Activated CD4-positive, alpha-beta T cell treated with anti-CD3 and anti-CD28 coated beads, Interleukin-2, amount 10 ng/mL, durations not matched to agents 24 days and 14 days (primary cell): ENCODE measurements at regions not wholly inside any gene's neighbourhood (a gene's known extent, or its start where the extent isn't known, plus 50 kb on each side); places are given as distances from the start of the nearest gene placed in this dataset.
"Not testable (repeated sequence)": the region's sequence is repeated elsewhere in the genome, so short reads cannot be mapped to it uniquely, and the experiment has no call there.

ENCODE experiments used
- DNase-seq: peaks from one replicate; pipeline ENCODE4 v3.0.0; 2022
- H3K27ac Mint-ChIP-seq: one replicate; pipeline ENCODE4 v1.8.0; 2022; ENCODE audit warnings: mild to moderate bottlenecking, mixed read lengths
- H3K27me3 Mint-ChIP-seq: one replicate; pipeline ENCODE4 v1.8.0; 2022; ENCODE audit warnings: mixed read lengths
- H3K36me3 Mint-ChIP-seq: one replicate; pipeline ENCODE4 v1.8.0; 2022; ENCODE audit warnings: low read depth, mild to moderate bottlenecking, mixed read lengths
- H3K4me1 Mint-ChIP-seq: one replicate; pipeline ENCODE4 v1.8.0; 2021; ENCODE audit warnings: mixed read lengths
- H3K4me3 Mint-ChIP-seq: one replicate; pipeline ENCODE4 v1.8.0; 2022; ENCODE audit warnings: mild to moderate bottlenecking, moderate library complexity, mixed read lengths
- H3K9me3 Mint-ChIP-seq: one replicate; pipeline ENCODE4 v1.8.0; 2021; ENCODE audit warnings: mixed read lengths
- intact Hi-C: fragments of 100-400 bp; cut with micrococcal nuclease; formaldehyde crosslinking; loops from one replicate; pipeline ENCODE4 v1.15.1; 2023

GRCh38 chr1:233485809-233486398 lies 128.0 kb upstream of the KCNK1 start:
- Mint-ChIP-seq H3K4me1 (no peaks in the 10 kb centered on the region), H3K27ac (no peak overlapping the region), H3K36me3 (no peaks in the 10 kb centered on the region), H3K4me3 (no peak overlapping the region), H3K9me3 (no peaks in the 10 kb centered on the region), H3K27me3 (peaks cover 7% of the 10 kb centered on the region)
- DNase-seq, result no peak
- intact Hi-C loops, result no loop called here

DNA sequence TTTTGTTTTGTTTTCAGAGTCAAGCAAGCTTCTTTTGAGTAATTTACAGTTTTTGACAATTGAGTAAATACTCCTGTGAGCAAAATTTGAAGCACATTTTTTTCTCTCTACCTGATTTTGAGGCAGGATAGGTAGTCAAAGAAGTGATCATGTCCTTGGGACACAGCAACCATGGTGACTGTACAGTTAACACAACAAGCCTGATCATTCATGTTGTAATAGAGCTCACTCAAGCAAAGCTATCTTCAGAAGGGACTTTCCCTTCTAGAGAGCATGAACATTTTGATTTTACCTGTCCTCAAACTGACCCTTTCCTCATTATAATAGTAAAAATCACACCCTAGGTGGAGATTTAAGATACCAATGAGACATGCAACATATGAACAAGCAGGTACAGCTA lies 126.5 kb upstream of the KCNK1 start:
- peaks cover 7% of the 10 kb centered on the region for H3K27me3 Mint-ChIP-seq
- H3K4me1 Mint-ChIP-seq, result no peaks in the 10 kb centered on the region
- no peaks in the 10 kb centered on the region for H3K36me3 Mint-ChIP-seq
- no peak overlapping the region for H3K27ac Mint-ChIP-seq
- no peak overlapping the region for H3K4me3 Mint-ChIP-seq
- intact Hi-C loops, result no loop called here
- no peak for DNase-seq
- H3K9me3 Mint-ChIP-seq, result no peaks in the 10 kb centered on the region

- no peak for DNase-seq
- H3K4me3 Mint-ChIP-seq, result no peak overlapping the region
- H3K4me1 Mint-ChIP-seq, result no peaks in the 10 kb centered on the region
- H3K27ac Mint-ChIP-seq, result no peak overlapping the region
- intact Hi-C loops, result no loop called here
- H3K36me3 Mint-ChIP-seq, result no peaks in the 10 kb centered on the region
- H3K9me3 Mint-ChIP-seq, result no peaks in the 10 kb centered on the region
- H3K27me3 Mint-ChIP-seq, result peaks cover 5% of the 10 kb centered on the region
Measured at GRCh38 chr1:233489411-233489810, 124.5 kb upstream of the KCNK1 start.

DNA sequence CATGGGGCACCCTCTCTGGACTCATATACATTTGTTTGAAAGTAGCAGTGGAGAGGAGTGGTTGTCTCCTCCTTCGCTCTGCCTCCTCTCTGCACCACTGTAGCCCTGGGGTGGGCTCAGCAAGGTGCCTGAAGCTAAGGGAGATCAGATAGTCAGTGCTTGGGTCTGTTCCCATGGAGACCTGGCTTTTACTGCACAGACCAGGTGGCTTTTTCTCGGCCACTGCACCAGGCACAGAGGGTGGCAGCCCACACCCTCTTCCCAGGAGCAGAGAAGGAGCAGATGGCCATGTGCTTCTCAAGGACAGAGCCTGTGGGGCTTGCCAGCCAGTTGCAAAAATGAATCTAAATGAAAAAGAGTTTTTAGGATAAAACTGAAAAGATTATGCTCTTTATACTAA lies 123.4 kb upstream of the KCNK1 start:
- H3K27ac Mint-ChIP-seq, result no peak overlapping the region
- intact Hi-C loops, result no loop called here
- H3K4me3 Mint-ChIP-seq, result no peak overlapping the region
- H3K4me1 Mint-ChIP-seq, result no peaks in the 10 kb centered on the region
- H3K9me3 Mint-ChIP-seq, result no peaks in the 10 kb centered on the region
- no peaks in the 10 kb centered on the region for H3K36me3 Mint-ChIP-seq
- peaks cover 4% of the 10 kb centered on the region for H3K27me3 Mint-ChIP-seq
- DNase-seq, result no peak

- H3K27me3 Mint-ChIP-seq, result peaks cover 4% of the 10 kb centered on the region
- intact Hi-C loops, result no loop called here
- no peak overlapping the region for H3K27ac Mint-ChIP-seq
- DNase-seq, result no peak
- no peak overlapping the region for H3K4me3 Mint-ChIP-seq
- H3K4me1 Mint-ChIP-seq, result no peaks in the 10 kb centered on the region
- no peaks in the 10 kb centered on the region for H3K9me3 Mint-ChIP-seq
- no peaks in the 10 kb centered on the region for H3K36me3 Mint-ChIP-seq
Measured at GRCh38 chr1:233491953-233492620, 121.8 kb upstream of the KCNK1 start.

GRCh38 chr1:233496993-233497392 lies 116.9 kb upstream of the KCNK1 start:
- no peak overlapping the region for H3K27ac Mint-ChIP-seq
- H3K36me3 Mint-ChIP-seq, result no peaks in the 10 kb centered on the region
- H3K27me3 Mint-ChIP-seq, result peaks cover 4% of the 10 kb centered on the region
- no peak for DNase-seq
- H3K4me1 Mint-ChIP-seq, result no peaks in the 10 kb centered on the region
- H3K9me3 Mint-ChIP-seq, result no peaks in the 10 kb centered on the region
- intact Hi-C loops, result no loop called here
- no peak overlapping the region for H3K4me3 Mint-ChIP-seq

DNA sequence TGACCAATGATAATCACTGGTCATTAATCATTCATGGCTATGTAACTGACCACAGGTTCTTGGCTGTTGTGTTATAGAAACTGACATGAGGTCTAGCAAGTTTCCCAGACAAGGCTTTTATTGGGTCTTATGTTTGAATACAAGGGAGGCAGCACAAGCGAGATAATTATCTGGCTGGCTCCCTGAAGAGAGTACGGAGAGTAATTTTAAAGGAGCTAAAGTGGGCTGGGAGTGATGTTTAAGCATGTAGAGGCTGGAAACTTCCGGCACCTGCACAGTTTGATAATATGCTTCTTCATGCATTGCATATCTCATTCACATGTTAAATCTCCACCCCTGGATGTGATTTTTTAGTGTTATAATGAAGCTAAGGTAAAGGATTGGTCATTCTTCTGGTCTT lies 116.2 kb upstream of the KCNK1 start:
- DNase-seq, result no peak
- intact Hi-C loops, result no loop called here
- no peaks in the 10 kb centered on the region for H3K9me3 Mint-ChIP-seq

GRCh38 chr1:233500106-233500505 lies 113.8 kb upstream of the KCNK1 start:
- H3K4me1 Mint-ChIP-seq, result no peaks in the 10 kb centered on the region
- H3K27ac Mint-ChIP-seq, result no peak overlapping the region
- intact Hi-C loops, result no loop called here
- H3K9me3 Mint-ChIP-seq, result peaks cover 6% of the 10 kb centered on the region
- no peak for DNase-seq
- H3K27me3 Mint-ChIP-seq, result no peaks in the 10 kb centered on the region
- H3K36me3 Mint-ChIP-seq, result no peaks in the 10 kb centered on the region
- no peak overlapping the region for H3K4me3 Mint-ChIP-seq

More for the DNA sequence above, 116.2 kb upstream of the KCNK1 start:
- Mint-ChIP-seq H3K36me3 (no peaks in the 10 kb centered on the region), H3K27ac (no peak overlapping the region), H3K27me3 (peaks cover 4% of the 10 kb centered on the region), H3K4me1 (no peaks in the 10 kb centered on the region), H3K4me3 (no peak overlapping the region)

DNA sequence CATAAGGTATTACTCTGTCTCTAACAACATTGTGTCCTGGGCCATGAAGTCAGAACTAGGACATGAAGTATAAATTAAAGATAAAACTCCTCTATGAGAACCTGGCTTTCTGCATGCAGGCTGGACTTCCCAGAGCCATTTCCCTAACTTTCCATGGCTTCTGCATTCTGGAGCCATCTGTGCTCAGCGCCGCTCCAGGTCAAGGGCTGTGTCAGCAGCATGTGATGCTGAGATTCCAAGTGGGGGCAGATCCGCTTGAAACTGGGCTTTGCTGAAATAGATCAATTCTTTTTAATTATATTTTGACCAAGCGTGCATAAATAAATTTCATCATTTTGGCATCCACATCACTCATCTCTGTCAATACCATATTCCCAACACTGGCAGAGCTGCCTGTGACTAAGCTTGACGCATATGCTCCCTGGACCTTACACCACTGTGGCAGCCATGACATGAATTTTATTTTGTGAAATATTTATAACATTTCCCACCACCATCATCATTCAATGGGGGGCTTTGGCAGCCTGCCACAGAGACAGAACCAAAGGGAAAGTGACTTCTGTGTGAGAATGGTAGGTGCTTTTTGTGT lies 110.4 kb upstream of the KCNK1 start:
- no peak overlapping the region for H3K27ac Mint-ChIP-seq
- intact Hi-C loops, result no loop called here
- no peaks in the 10 kb centered on the region for H3K36me3 Mint-ChIP-seq

DNA sequence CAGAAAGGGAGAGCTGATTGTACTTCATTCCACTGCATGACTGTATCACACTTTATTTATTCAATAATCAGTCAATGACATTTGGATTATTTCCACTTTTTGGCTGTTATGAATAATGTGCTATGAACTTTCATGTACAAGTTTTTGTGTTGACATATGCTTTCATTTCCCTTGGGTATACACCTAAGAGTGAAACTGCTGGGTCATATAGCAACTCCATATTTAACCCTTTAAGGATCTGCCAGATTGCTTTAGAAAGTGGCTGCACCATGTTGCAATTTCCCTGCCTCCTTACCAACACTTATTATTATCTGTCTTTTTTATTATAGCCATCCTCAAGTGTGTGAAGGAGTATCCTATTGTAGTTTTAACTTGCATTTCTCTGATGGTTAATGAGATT lies 108.8 kb upstream of the KCNK1 start:
- Mint-ChIP-seq H3K4me1 (no peaks in the 10 kb centered on the region), H3K9me3 (peaks cover 10% of the 10 kb centered on the region), H3K4me3 (no peak overlapping the region), H3K27ac (no peak overlapping the region), H3K36me3 (no peaks in the 10 kb centered on the region), H3K27me3 (peaks cover 2% of the 10 kb centered on the region)
- intact Hi-C loops, result no loop called here
- no peak for DNase-seq

More for the DNA sequence above, 110.4 kb upstream of the KCNK1 start:
- peaks cover 10% of the 10 kb centered on the region for H3K9me3 Mint-ChIP-seq
- DNase-seq, result no peak
- H3K27me3 Mint-ChIP-seq, result peaks cover 2% of the 10 kb centered on the region
- H3K4me1 Mint-ChIP-seq, result no peaks in the 10 kb centered on the region
- no peak overlapping the region for H3K4me3 Mint-ChIP-seq

DNA sequence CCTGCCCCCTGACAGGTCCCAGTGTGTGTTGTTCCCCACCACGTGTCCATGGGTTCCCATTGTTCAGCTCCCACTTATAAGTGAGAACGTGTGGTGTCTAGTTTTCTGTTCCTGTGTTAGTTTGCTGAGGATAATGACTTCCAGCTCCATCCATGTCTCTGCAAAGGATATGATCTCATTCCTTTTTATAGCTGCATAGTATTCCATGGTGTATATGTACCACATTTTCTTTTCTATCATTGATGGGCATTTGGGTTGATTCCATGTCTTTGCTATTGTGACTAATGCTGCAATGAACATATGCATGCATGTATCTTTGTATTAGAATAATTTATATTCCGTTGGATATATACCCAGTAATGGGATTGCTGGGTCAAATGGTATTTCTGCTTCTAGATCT lies 108.0 kb upstream of the KCNK1 start:
- H3K36me3 Mint-ChIP-seq, DNase-seq, H3K9me3 Mint-ChIP-seq, H3K4me3 Mint-ChIP-seq, H3K27me3 Mint-ChIP-seq, H3K4me1 Mint-ChIP-seq, intact Hi-C loops, H3K27ac Mint-ChIP-seq: not testable (repeated sequence)

GRCh38 chr1:233509526-233509925 lies 104.4 kb upstream of the KCNK1 start:
- no peaks in the 10 kb centered on the region for H3K4me1 Mint-ChIP-seq

DNA sequence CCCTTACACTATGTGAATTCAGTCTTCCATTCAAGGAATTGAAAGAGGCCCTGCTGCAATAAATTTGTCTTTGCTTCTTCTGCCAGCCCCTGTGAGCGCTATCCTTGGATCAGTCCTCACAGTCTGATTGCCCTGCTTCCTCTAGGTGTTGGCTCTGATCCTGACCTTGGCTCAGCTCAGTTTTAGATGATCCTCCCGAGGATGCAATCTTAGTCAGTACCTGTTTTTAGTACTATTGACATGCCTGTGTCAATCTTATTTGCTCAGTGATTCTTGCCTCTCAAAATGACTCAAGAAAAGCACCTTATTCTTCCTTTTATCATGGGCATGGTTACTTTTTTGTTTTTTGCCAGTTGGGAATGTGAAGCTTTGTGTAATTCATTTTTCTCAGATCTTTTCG lies 101.4 kb upstream of the KCNK1 start:
- Mint-ChIP-seq H3K27ac (no peak overlapping the region), H3K9me3 (no peaks in the 10 kb centered on the region), H3K4me1 (no peaks in the 10 kb centered on the region), H3K36me3 (no peaks in the 10 kb centered on the region), H3K27me3 (no peaks in the 10 kb centered on the region), H3K4me3 (no peak overlapping the region)
- intact Hi-C loops, result no loop called here
- no peak for DNase-seq

More at GRCh38 chr1:233509526-233509925, 104.4 kb upstream of the KCNK1 start:
- Mint-ChIP-seq H3K27me3 (peaks cover 2% of the 10 kb centered on the region), H3K36me3 (no peaks in the 10 kb centered on the region), H3K9me3 (peaks cover 5% of the 10 kb centered on the region), H3K4me3 (no peak overlapping the region), H3K27ac (no peak overlapping the region)
- intact Hi-C loops, result no loop called here
- no peak for DNase-seq

DNA sequence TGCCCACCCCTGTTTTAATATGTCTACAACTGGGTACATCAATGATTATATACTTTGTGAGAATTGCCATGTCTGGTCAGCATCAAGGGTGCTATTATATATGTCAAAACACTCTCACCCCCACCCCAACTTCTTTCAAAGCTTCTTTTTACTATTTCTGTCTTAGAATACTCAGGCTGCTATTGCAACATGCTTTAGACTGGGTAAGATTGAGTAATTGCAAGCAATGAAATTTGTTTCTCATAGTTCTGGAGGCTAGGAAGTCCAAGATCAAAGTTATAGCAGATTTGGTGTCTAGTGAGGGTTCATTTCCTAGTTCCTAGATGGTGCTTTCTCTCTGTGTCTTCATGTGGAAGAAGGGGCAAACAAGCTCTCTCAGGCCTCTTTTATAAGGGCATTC lies 100.5 kb upstream of the KCNK1 start:
- no peaks in the 10 kb centered on the region for H3K9me3 Mint-ChIP-seq
- intact Hi-C loops, result no loop called here
- H3K4me3 Mint-ChIP-seq, result no peak overlapping the region
- no peak for DNase-seq
- H3K36me3 Mint-ChIP-seq, result no peaks in the 10 kb centered on the region
- H3K27ac Mint-ChIP-seq, result no peak overlapping the region
- no peaks in the 10 kb centered on the region for H3K4me1 Mint-ChIP-seq
- H3K27me3 Mint-ChIP-seq, result no peaks in the 10 kb centered on the region
